ENCODE measurements at regions not wholly inside any gene's neighbourhood (a gene's known extent, or its start where the extent isn't known, plus 50 kb on each side); places are given as distances from the start of the nearest gene placed in this dataset.
"Not testable (repeated sequence)": the region's sequence is repeated elsewhere in the genome, so short reads cannot be mapped to it uniquely, and the experiment has no call there.

GRCh38 chr7:76934711-76935110, 97.5 kb downstream of the SPDYE17 start:
- not testable (repeated sequence) for H3K4me3 Mint-ChIP-seq; DNase-seq; H3K36me3 Mint-ChIP-seq (ENCODE audit: insufficient read depth); ATAC-seq; H3K9me3 Mint-ChIP-seq; H3K4me1 Mint-ChIP-seq (ENCODE audit: low read depth)
- H3K27me3 Mint-ChIP-seq (ENCODE audit: low read depth) = peaks cover 39% of the 10 kb centered on the region

- ATAC-seq = peak; percentile 48 to 83
- H3K4me1 Mint-ChIP-seq (ENCODE audit: low read depth); H3K4me3 Mint-ChIP-seq; H3K9me3 Mint-ChIP-seq; DNase-seq; H3K36me3 Mint-ChIP-seq (ENCODE audit: insufficient read depth): not testable (repeated sequence)
- H3K27me3 Mint-ChIP-seq (ENCODE audit: low read depth) = peaks cover 33% of the 10 kb centered on the region
Measured at GRCh38 chr7:76932957-76933356, 99.2 kb downstream of the SPDYE17 start.

- not testable (repeated sequence) for H3K4me3 Mint-ChIP-seq; H3K4me1 Mint-ChIP-seq (ENCODE audit: low read depth); H3K9me3 Mint-ChIP-seq; DNase-seq; H3K36me3 Mint-ChIP-seq (ENCODE audit: insufficient read depth); ATAC-seq
- peaks cover 25% of the 10 kb centered on the region for H3K27me3 Mint-ChIP-seq (ENCODE audit: low read depth)
Measured at GRCh38 chr7:76931441-76931840, 100.7 kb downstream of the SPDYE17 start.

DNA sequence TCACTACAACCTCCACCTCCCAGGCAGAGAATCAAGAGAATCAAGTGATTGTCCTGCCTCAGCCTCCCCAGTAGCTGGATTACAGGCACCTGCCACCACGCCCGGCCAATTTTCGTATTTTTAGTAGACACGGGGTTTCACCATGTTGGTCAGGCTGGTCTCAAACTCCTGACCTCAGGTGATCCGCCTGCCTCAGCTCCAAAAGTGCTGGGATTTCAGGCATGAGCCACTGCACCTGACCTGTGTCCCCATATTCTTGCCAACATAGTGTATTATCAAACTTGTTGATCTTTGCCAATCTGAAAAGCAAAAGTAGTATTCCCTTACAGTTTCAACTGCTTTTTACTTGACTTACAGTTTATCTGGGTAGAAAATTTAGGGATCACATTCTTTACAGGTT, 101.7 kb downstream of the SPDYE17 start:
- H3K36me3 Mint-ChIP-seq (ENCODE audit: insufficient read depth); H3K4me3 Mint-ChIP-seq; ATAC-seq; DNase-seq; H3K9me3 Mint-ChIP-seq; H3K4me1 Mint-ChIP-seq (ENCODE audit: low read depth): not testable (repeated sequence)
- peaks cover 25% of the 10 kb centered on the region for H3K27me3 Mint-ChIP-seq (ENCODE audit: low read depth)

DNA sequence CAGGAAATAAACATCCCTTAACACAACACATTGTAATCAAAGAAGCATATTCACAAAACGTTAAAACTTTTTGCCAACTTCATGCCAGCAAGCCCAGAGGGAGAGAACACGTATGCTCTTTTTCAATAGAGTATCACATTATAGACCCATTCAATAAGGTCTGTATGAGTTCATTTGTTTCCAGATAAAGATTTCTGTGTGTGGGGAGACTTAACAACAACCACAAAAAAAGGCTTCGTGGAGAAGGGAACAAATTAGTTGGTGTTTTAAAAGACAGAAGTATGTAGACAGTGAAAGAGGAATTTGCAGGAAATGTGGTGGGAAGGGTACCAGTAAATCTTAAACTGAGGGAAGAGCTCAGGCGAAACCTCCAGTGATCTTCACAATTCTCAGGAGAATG, 103.4 kb downstream of the SPDYE17 start:
- H3K27me3 Mint-ChIP-seq (ENCODE audit: low read depth) = peaks cover 22% of the 10 kb centered on the region
- DNase-seq; H3K9me3 Mint-ChIP-seq; H3K4me3 Mint-ChIP-seq; H3K4me1 Mint-ChIP-seq (ENCODE audit: low read depth); H3K36me3 Mint-ChIP-seq (ENCODE audit: insufficient read depth); ATAC-seq: not testable (repeated sequence)

DNA sequence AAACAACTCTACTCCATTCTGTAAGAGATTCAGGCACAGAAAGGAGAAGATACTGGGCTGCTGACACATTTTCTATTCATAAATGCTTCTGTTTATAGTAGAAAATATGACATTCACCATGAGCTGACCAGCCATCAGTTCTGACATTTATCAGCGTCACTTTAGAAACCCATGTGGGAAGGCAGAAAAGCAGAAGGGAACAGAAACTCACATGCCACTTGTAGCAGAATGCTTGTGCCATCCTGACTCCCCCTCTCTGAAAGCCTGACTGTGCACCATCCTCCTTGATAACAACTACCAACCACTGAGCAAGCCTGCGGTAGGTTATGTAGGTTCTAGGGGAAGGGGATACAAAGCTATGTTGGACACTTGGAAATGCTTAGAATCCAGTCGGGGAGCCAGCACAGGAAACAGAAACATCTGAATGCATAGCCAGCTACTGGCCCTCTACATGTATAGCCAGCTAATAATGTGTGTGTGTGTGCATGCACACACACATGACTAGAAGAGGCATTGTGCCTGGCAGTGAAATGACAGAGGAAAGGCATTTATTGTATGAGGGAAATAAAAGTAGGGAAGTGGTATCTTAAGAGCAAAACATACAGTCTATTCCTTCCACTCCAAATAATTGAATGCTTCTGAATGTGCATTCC, 104.3 kb downstream of the SPDYE17 start:
- not testable (repeated sequence) for H3K36me3 Mint-ChIP-seq (ENCODE audit: insufficient read depth); ATAC-seq; H3K4me1 Mint-ChIP-seq (ENCODE audit: low read depth); DNase-seq; H3K9me3 Mint-ChIP-seq; H3K4me3 Mint-ChIP-seq
- H3K27me3 Mint-ChIP-seq (ENCODE audit: low read depth) = peaks cover 22% of the 10 kb centered on the region

DNA sequence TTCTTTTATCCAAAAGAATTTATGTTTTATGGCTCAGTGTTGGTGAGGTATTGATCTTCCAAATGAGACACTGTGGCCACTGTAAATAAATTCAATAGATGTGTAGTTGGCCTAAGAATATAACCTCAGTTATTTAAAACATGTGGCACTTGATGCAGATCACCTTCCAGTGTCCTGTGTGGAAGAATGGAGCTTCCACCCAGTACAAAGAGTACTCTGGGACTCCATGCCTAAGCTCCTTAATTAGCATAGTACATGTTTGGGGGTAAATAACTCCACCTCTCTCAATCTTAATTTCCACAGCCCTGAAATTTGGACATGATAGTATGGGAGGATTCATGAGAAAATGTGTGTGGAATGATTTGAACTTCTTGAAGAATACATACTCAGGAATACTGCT, 105.7 kb downstream of the SPDYE17 start:
- H3K4me1 Mint-ChIP-seq (ENCODE audit: low read depth); H3K4me3 Mint-ChIP-seq; DNase-seq; H3K9me3 Mint-ChIP-seq; ATAC-seq; H3K36me3 Mint-ChIP-seq (ENCODE audit: insufficient read depth): not testable (repeated sequence)
- peaks cover 28% of the 10 kb centered on the region for H3K27me3 Mint-ChIP-seq (ENCODE audit: low read depth)

DNA sequence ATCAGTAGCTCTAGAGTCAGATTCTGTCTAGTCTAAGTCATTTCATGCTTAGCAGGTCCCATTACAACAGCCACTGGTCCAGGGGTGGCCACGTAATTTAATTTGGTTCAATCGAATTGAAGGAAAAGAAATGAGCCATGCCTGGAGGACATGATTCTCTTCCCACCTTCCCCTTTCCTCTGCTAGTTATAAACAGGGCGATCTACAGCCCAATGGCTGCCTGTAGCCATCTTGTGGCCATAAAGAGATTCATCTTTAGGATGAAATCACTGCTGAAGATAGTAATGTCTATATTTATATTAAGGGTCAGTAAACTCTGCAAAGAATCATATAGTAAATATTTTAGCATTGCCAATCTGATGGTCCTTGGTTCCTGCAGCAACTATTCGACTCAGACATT, 107.4 kb downstream of the SPDYE17 start:
- not testable (repeated sequence) for DNase-seq; H3K4me1 Mint-ChIP-seq (ENCODE audit: low read depth); ATAC-seq; H3K4me3 Mint-ChIP-seq; H3K36me3 Mint-ChIP-seq (ENCODE audit: insufficient read depth); H3K9me3 Mint-ChIP-seq
- peaks cover 27% of the 10 kb centered on the region for H3K27me3 Mint-ChIP-seq (ENCODE audit: low read depth)

GRCh38 chr7:76918619-76919018, 113.5 kb downstream of the SPDYE17 start:
- H3K27me3 Mint-ChIP-seq (ENCODE audit: low read depth) = peaks cover 21% of the 10 kb centered on the region
- ATAC-seq; H3K4me3 Mint-ChIP-seq; H3K9me3 Mint-ChIP-seq; H3K4me1 Mint-ChIP-seq (ENCODE audit: low read depth); H3K36me3 Mint-ChIP-seq (ENCODE audit: insufficient read depth); DNase-seq: not testable (repeated sequence)

- H3K36me3 Mint-ChIP-seq (ENCODE audit: insufficient read depth); H3K4me3 Mint-ChIP-seq; H3K4me1 Mint-ChIP-seq (ENCODE audit: low read depth); ATAC-seq; H3K27me3 Mint-ChIP-seq (ENCODE audit: low read depth); DNase-seq; H3K9me3 Mint-ChIP-seq: not testable (repeated sequence)
Measured at GRCh38 chr7:76914361-76914760, 117.8 kb downstream of the SPDYE17 start.

DNA sequence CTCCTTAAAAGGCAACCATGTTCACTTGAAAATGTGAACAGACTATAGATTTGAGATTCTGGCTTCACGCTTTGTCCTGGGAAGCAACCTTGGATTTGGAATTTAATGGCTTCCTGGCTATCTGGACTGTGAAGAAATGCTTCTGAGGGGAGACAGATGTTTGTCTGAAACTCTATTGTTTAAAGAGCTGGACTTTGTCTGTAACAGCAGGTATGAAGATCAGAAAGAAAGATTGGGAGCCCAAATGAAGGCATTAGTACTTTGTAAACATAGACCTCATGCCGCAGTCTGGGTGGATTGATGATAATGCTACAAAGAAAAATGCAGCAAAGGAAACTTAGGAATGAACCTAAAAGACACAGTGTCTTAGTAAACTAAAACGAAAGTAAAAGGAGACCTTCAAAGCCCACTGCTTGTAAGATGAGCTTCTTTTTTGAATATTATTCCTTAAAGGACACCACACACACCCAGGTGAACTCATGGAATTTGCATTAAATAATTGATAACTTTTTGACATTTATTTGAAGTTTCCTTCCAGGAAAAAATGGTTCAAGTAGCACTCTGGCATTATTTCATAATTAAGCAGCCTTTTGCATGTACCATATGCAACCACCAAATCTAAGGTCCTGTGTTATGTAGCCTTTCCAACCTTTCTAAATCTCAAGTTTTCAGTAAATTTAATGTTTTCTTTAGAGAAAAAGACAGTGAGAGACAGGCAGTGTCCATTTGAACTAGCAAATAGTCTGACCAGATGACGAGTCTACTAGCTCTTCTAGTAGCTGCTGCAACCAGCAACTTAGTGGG, 119.9 kb downstream of the SPDYE17 start:
- not testable (repeated sequence) for DNase-seq, ATAC-seq, H3K9me3 Mint-ChIP-seq

GRCh38 chr7:76904688-76905087, 127.5 kb downstream of the SPDYE17 start:
- H3K4me1 Mint-ChIP-seq (ENCODE audit: low read depth); H3K27me3 Mint-ChIP-seq (ENCODE audit: low read depth); H3K4me3 Mint-ChIP-seq; ATAC-seq; H3K9me3 Mint-ChIP-seq; H3K36me3 Mint-ChIP-seq (ENCODE audit: insufficient read depth); DNase-seq: not testable (repeated sequence)

More for the DNA sequence above, 119.9 kb downstream of the SPDYE17 start:
- H3K4me3 Mint-ChIP-seq = peak overlapping the region; percentile 44
- not testable (repeated sequence) for H3K36me3 Mint-ChIP-seq (ENCODE audit: insufficient read depth); H3K27me3 Mint-ChIP-seq (ENCODE audit: low read depth); H3K4me1 Mint-ChIP-seq (ENCODE audit: low read depth)

- not testable (repeated sequence) for H3K27me3 Mint-ChIP-seq (ENCODE audit: low read depth); DNase-seq; H3K36me3 Mint-ChIP-seq (ENCODE audit: insufficient read depth); H3K9me3 Mint-ChIP-seq; ATAC-seq; H3K4me3 Mint-ChIP-seq; H3K4me1 Mint-ChIP-seq (ENCODE audit: low read depth)
Measured at GRCh38 chr7:76901944-76902710, 130.0 kb downstream of the SPDYE17 start.

DNA sequence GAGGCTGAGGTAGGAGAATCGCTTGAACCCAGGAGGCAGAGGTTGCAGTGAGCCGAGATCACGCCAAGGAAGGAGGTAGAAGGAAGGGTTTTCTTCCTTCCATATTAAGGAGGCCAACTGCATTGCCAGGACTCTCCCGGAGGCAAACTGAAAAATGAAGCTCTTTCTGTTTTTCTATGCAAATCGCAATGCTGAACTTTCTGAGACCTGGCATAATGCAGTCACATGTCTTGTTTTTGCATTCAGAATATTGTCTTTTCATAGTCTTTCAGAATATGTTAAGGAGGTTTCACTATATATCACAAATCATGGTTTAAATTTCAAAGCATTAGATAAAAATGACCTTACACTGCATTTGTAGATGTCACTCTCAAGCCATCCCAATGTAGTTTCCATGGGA, 133.4 kb downstream of the SPDYE17 start:
- ATAC-seq; H3K27me3 Mint-ChIP-seq (ENCODE audit: low read depth); H3K36me3 Mint-ChIP-seq (ENCODE audit: insufficient read depth); H3K4me1 Mint-ChIP-seq (ENCODE audit: low read depth); H3K9me3 Mint-ChIP-seq; H3K4me3 Mint-ChIP-seq; DNase-seq: not testable (repeated sequence)

Data from activated T-cell treated with anti-CD3 and anti-CD28 coated beads, Interleukin-2, amount 50 U/mL, for 4 hours (primary cell).